Peyer's patch (tissue), 4 donors: ENCODE measurements at regions not wholly inside any gene's neighbourhood (a gene's known extent, or its start where the extent isn't known, plus 50 kb on each side); places are given as distances from the start of the nearest gene placed in this dataset.
"Not testable (repeated sequence)": the region's sequence is repeated elsewhere in the genome, so short reads cannot be mapped to it uniquely, and the experiment has no call there.

Experiments used
- POLR2A ChIP-seq, 2 donors: fragments of 450-650 bp; IDR thresholded peaks; one replicate each; pipeline ENCODE4 v1.5.1; 2017; ENCODE audit warnings: antibody characterized with exemption in 2 of 2, mild to moderate bottlenecking in 2 of 2, moderate library complexity in 2 of 2
- TF ChIP-seq, protein P1 (sequence below), 6 experiments: fragments of 450-650 bp in 4 of 6; fragments of 200-600 bp in 2 of 6; sonication (generic) in 1 of 6; IDR thresholded peaks; one replicate each; pipeline ENCODE4 v1.5.1; 2017 to 2019; ENCODE audit warnings: antibody characterized with exemption in 6 of 6, mild to moderate bottlenecking in 3 of 6, moderate library complexity in 1 of 6

GRCh38 chr7:138332850-138333249 lies 127.2 kb upstream of the TRIM24 start:
- TF ChIP-seq, protein P1, sequence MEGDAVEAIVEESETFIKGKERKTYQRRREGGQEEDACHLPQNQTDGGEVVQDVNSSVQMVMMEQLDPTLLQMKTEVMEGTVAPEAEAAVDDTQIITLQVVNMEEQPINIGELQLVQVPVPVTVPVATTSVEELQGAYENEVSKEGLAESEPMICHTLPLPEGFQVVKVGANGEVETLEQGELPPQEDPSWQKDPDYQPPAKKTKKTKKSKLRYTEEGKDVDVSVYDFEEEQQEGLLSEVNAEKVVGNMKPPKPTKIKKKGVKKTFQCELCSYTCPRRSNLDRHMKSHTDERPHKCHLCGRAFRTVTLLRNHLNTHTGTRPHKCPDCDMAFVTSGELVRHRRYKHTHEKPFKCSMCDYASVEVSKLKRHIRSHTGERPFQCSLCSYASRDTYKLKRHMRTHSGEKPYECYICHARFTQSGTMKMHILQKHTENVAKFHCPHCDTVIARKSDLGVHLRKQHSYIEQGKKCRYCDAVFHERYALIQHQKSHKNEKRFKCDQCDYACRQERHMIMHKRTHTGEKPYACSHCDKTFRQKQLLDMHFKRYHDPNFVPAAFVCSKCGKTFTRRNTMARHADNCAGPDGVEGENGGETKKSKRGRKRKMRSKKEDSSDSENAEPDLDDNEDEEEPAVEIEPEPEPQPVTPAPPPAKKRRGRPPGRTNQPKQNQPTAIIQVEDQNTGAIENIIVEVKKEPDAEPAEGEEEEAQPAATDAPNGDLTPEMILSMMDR (IDR thresholded peaks at IDR 0.05) = not testable (repeated sequence)
- TF ChIP-seq POLR2A (IDR thresholded peaks at IDR 0.05) = not testable (repeated sequence)
